ENCODE measurements at regions not wholly inside any gene's neighbourhood (a gene's known extent, or its start where the extent isn't known, plus 50 kb on each side); places are given as distances from the start of the nearest gene placed in this dataset.

- Mint-ChIP-seq H3K36me3 (ENCODE audit: insufficient read depth) (no peaks in the 10 kb centered on the region), H3K9me3 (ENCODE audit: low read depth) (no peaks in the 10 kb centered on the region)
These were observed 403.6 kb downstream of the MN1 start for GRCh38 chr22:27397954-27398342.

GRCh38 chr22:27399161-27399560 lies 402.4 kb downstream of the MN1 start:
- no peak for TF ChIP-seq CTCF (IDR thresholded peaks at IDR 0.05; ENCODE audit: unreplicated experiment)
- Mint-ChIP-seq H3K27me3 (peaks cover 8% of the 10 kb centered on the region), H3K4me1 (ENCODE audit: low read depth) (no peaks in the 10 kb centered on the region), H3K27ac (no peak overlapping the region), H3K9me3 (ENCODE audit: low read depth) (no peaks in the 10 kb centered on the region), H3K36me3 (ENCODE audit: insufficient read depth) (no peaks in the 10 kb centered on the region), H3K4me3 (ENCODE audit: low read depth) (no peak overlapping the region)
- no peak for DNase-seq (ENCODE audit: low spot score, unreplicated experiment)

More at GRCh38 chr22:27397954-27398342, 403.6 kb downstream of the MN1 start:
- Mint-ChIP-seq H3K4me3 (ENCODE audit: low read depth) (no peak overlapping the region), H3K4me1 (ENCODE audit: low read depth) (no peaks in the 10 kb centered on the region), H3K27ac (no peak overlapping the region), H3K27me3 (peaks cover 5% of the 10 kb centered on the region)
- no peak for TF ChIP-seq CTCF (IDR thresholded peaks at IDR 0.05; ENCODE audit: unreplicated experiment)
- DNase-seq (ENCODE audit: low spot score, unreplicated experiment), result no peak

- Mint-ChIP-seq H3K9me3 (ENCODE audit: low read depth) (no peaks in the 10 kb centered on the region), H3K4me3 (ENCODE audit: low read depth) (no peak overlapping the region), H3K27ac (no peak overlapping the region), H3K27me3 (peaks cover 8% of the 10 kb centered on the region), H3K4me1 (ENCODE audit: low read depth) (no peaks in the 10 kb centered on the region), H3K36me3 (ENCODE audit: insufficient read depth) (no peaks in the 10 kb centered on the region)
- no peak for DNase-seq (ENCODE audit: low spot score, unreplicated experiment)
- TF ChIP-seq CTCF (IDR thresholded peaks at IDR 0.05; ENCODE audit: unreplicated experiment), result no peak
These were observed 400.7 kb downstream of the MN1 start for GRCh38 chr22:27400811-27401210.

GRCh38 chr22:27401321-27401720 lies 400.2 kb downstream of the MN1 start:
- no peak for DNase-seq (ENCODE audit: low spot score, unreplicated experiment)
- Mint-ChIP-seq H3K4me3 (ENCODE audit: low read depth) (no peak overlapping the region), H3K4me1 (ENCODE audit: low read depth) (no peaks in the 10 kb centered on the region), H3K36me3 (ENCODE audit: insufficient read depth) (no peaks in the 10 kb centered on the region), H3K27ac (no peak overlapping the region), H3K9me3 (ENCODE audit: low read depth) (no peaks in the 10 kb centered on the region), H3K27me3 (peaks cover 8% of the 10 kb centered on the region)
- TF ChIP-seq CTCF (IDR thresholded peaks at IDR 0.05; ENCODE audit: unreplicated experiment), result no peak

GRCh38 chr22:27404441-27404840 lies 397.1 kb downstream of the MN1 start:
- H3K36me3 Mint-ChIP-seq (ENCODE audit: insufficient read depth), result no peaks in the 10 kb centered on the region
- TF ChIP-seq CTCF (IDR thresholded peaks at IDR 0.05; ENCODE audit: unreplicated experiment), result no peak

More at GRCh38 chr22:27404441-27404840, 397.1 kb downstream of the MN1 start:
- no peak overlapping the region for H3K27ac Mint-ChIP-seq
- H3K9me3 Mint-ChIP-seq (ENCODE audit: low read depth), result no peaks in the 10 kb centered on the region
- H3K27me3 Mint-ChIP-seq, result peaks cover 17% of the 10 kb centered on the region
- peaks cover 4% of the 10 kb centered on the region for H3K4me1 Mint-ChIP-seq (ENCODE audit: low read depth)
- H3K4me3 Mint-ChIP-seq (ENCODE audit: low read depth), result no peak overlapping the region
- DNase-seq (ENCODE audit: low spot score, unreplicated experiment), result no peak

All from progenitor cell of endocrine pancreas (in vitro differentiated cells).